ENCODE measurements at regions not wholly inside any gene's neighbourhood (a gene's known extent, or its start where the extent isn't known, plus 50 kb on each side); places are given as distances from the start of the nearest gene placed in this dataset.

GRCh38 chr20:63062188-63063140 is 55.7 kb upstream of the BHLHE23 start:
- H3K9ac ChIP-seq (ENCODE audit: low read depth, low read length) = no peak overlapping the region
- H3K36me3 ChIP-seq (ENCODE audit: insufficient read depth, low read length) = no peaks in the 10 kb centered on the region
- no peaks in the 10 kb centered on the region for H3K4me1 ChIP-seq (ENCODE audit: insufficient read depth, low read length)
- H3K9me3 ChIP-seq (ENCODE audit: control insufficient read depth, insufficient read depth, low read length) = no peaks in the 10 kb centered on the region

GRCh38 chr20:63061771-63062100 is 55.0 kb upstream of the BHLHE23 start:
- no peaks in the 10 kb centered on the region for H3K9me3 ChIP-seq (ENCODE audit: control insufficient read depth, insufficient read depth, low read length)
- no peaks in the 10 kb centered on the region for H3K36me3 ChIP-seq (ENCODE audit: insufficient read depth, low read length)
- no peak overlapping the region for H3K9ac ChIP-seq (ENCODE audit: low read depth, low read length)
- no peaks in the 10 kb centered on the region for H3K4me1 ChIP-seq (ENCODE audit: insufficient read depth, low read length)

DNA sequence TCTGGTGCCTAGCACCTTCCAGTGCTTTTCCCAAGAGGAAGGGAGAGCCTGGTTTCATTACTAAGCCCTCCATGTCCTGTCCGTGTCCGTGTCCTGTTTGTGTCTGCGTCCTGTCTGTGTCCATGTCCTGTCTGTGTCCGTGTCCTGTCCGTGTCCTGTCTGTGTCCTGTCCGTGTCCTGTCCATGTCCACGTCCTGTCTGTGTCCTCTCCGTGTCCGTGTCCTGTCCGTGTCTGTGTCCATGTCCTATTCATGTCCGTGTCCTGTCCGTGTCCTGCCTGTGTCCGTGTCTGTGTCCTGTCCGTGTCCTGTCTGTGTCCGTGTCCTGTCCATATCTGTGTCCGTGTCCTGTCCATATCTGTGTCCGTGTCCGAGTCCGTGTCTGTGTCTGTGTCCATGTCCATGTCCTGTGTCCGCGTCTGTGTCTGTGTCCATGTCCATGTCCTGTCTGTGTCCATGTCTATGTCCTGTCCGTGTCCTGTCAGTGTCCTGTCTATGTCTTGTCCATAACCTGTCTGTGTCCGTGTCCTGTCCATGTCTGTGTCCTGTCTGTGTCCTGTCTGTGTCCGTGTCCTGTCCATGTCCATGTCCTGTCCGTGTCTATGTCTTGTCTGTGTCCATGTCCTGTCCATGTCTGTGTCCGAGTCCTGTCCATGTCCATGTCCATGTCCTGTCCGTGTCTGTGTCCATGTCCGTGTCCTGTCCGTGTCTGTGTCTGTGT is 54.4 kb upstream of the BHLHE23 start:
- H3K4me1 ChIP-seq (ENCODE audit: insufficient read depth, low read length) = no peaks in the 10 kb centered on the region; the same call in 1 of the 2 replicates
- H3K9ac ChIP-seq (ENCODE audit: low read depth, low read length) = no peak overlapping the region
- no peaks in the 10 kb centered on the region for H3K9me3 ChIP-seq (ENCODE audit: control insufficient read depth, insufficient read depth, low read length)
- no peaks in the 10 kb centered on the region for H3K36me3 ChIP-seq (ENCODE audit: insufficient read depth, low read length)

GRCh38 chr20:63060057-63060991 is 53.6 kb upstream of the BHLHE23 start:
- Histone ChIP-seq H3K4me1 (ENCODE audit: insufficient read depth, low read length) (no peaks in the 10 kb centered on the region; the same call in 1 of the 2 replicates), H3K9me3 (ENCODE audit: control insufficient read depth, insufficient read depth, low read length) (no peaks in the 10 kb centered on the region), H3K36me3 (ENCODE audit: insufficient read depth, low read length) (no peaks in the 10 kb centered on the region), H3K9ac (ENCODE audit: low read depth, low read length) (no peak overlapping the region)

DNA sequence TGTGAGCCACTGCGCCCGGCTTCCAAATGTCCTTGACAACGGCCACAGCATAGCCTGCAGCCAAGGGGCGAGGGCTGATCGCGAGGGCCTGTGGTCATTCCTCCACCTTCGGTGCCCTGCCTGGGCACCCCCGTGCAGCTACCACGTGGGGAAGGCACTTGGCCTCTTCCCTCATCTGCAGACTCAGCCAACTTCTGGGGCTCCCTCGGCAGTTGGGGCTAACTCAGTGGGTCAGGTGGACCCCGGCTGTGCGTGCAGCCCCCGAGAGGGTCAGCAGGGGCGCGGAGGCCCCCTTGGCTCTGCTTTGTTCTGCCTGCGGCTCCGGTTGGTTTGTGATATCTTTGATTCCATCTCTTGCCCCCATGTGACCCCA is 52.9 kb upstream of the BHLHE23 start:
- H3K4me1 ChIP-seq (ENCODE audit: insufficient read depth, low read length) = no peaks in the 10 kb centered on the region; the same call in 1 of the 2 replicates
- no peak overlapping the region for H3K9ac ChIP-seq (ENCODE audit: low read depth, low read length)
- no peaks in the 10 kb centered on the region for H3K36me3 ChIP-seq (ENCODE audit: insufficient read depth, low read length)
- H3K9me3 ChIP-seq (ENCODE audit: control insufficient read depth, insufficient read depth, low read length) = no peaks in the 10 kb centered on the region

GRCh38 chr20:63058696-63059335 is 52.1 kb upstream of the BHLHE23 start:
- Histone ChIP-seq H3K9ac (ENCODE audit: low read depth, low read length) (no peak overlapping the region), H3K4me1 (ENCODE audit: insufficient read depth, low read length) (no peaks in the 10 kb centered on the region; the same call in 1 of the 2 replicates), H3K36me3 (ENCODE audit: insufficient read depth, low read length) (no peaks in the 10 kb centered on the region), H3K9me3 (ENCODE audit: control insufficient read depth, insufficient read depth, low read length) (no peaks in the 10 kb centered on the region)

- no peaks in the 10 kb centered on the region for H3K9me3 ChIP-seq (ENCODE audit: control insufficient read depth, insufficient read depth, low read length)
- H3K4me1 ChIP-seq (ENCODE audit: insufficient read depth, low read length) = no peaks in the 10 kb centered on the region; the same call in 1 of the 2 replicates
- no peak overlapping the region for H3K9ac ChIP-seq (ENCODE audit: low read depth, low read length)
- H3K36me3 ChIP-seq (ENCODE audit: insufficient read depth, low read length) = no peaks in the 10 kb centered on the region
Measured at GRCh38 chr20:63057171-63058117, 50.7 kb upstream of the BHLHE23 start.

DNA sequence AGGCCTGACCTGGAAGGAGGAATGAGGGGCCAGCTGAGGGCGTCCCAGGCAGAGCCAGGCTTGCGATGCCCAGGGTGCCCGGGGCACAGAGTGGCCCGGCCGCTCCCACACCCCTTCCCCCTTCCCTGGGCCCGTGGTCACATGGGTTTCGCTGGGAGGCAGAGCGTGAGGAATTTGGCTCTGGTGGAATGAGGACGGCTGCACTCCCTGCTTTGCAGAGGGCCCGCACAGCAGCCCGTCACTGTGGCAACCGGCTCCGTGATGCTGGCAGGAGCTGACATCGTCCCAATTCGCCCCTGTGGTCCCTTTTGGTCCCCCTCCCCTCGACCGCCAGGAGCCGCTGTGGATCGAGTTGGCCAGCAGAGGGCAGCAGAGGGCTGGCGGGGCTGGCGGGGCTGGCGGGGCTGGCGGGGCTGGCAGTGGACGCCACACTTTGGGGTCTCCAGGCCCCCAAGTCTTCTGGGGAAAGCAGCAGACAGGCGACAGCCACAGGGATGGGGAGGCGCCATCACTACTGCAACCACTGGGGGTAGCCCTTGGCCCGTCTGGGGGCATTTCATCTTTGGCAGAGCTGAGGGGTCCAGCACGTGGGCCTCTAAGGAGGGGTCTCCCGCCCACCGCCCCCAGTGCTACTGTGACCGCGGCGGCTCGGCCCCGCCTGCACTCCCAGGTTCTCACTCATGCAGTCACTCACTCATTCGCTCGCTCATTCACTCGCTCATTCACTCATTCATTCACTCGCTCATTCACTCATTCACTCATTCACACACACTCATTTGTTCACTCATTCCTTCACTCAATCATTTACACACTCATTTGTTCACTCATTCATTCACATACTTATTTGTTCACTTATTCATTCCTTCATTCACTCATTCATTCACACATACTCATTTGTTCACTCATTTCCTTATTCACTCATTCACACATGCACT is 49.7 kb upstream of the BHLHE23 start:
- no peak overlapping the region for H3K9ac ChIP-seq (ENCODE audit: low read depth, low read length)
- no peaks in the 10 kb centered on the region for H3K36me3 ChIP-seq (ENCODE audit: insufficient read depth, low read length)
- no peaks in the 10 kb centered on the region for H3K9me3 ChIP-seq (ENCODE audit: control insufficient read depth, insufficient read depth, low read length)
- no peaks in the 10 kb centered on the region; the same call in 1 of the 2 replicates for H3K4me1 ChIP-seq (ENCODE audit: insufficient read depth, low read length)
